Activated T-cell treated with anti-CD3 and anti-CD28 coated beads for 24 hours (primary cell): ENCODE measurements at regions not wholly inside any gene's neighbourhood (a gene's known extent, or its start where the extent isn't known, plus 50 kb on each side); places are given as distances from the start of the nearest gene placed in this dataset.
"Not testable (repeated sequence)": the region's sequence is repeated elsewhere in the genome, so short reads cannot be mapped to it uniquely, and the experiment has no call there.

Source experiments
- DNase-seq: peaks from one replicate; pipeline ENCODE4 v3.0.0-alpha.2; 2020; ENCODE audit warnings: low read depth

DNA sequence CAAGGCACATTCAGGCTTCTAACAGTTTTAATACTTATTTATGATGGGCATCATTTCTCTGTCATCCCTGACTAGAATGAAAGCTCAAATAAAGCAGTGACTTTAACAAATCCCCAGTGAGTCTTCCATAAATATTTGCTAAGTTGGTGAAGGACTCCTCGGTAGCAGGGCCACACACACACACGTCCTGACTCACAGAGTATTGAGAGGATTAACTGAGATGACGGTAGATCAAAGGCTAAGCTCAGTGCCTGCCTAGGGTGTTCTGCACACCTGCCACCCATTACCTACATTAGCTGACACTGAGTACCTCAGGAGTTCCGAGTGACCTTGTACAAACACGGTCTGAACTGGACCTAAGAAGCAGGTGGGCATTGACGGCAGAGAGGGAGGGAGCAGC, 197.3 kb upstream of the SFSWAP start:
- no peak for DNase-seq

DNA sequence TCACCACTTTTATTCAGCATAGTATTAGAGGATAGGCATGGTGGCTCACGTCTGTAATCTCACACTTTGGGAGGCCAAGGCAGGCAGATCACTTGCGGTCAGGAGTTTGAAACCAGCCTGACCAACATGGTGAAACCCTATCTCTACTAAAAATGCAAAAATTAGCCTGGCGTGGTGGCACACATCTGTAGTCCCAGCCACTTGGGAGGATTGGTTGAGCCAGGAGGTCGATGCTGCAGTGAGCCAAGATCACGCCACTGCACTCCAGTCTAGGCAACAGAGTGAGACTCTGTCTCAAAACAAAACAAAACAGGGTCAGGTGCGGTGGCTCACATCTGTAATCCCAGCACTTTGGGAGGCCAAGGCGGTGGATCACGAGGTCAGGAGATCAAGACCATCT, 190.3 kb upstream of the SFSWAP start:
- not testable (repeated sequence) for DNase-seq

DNA sequence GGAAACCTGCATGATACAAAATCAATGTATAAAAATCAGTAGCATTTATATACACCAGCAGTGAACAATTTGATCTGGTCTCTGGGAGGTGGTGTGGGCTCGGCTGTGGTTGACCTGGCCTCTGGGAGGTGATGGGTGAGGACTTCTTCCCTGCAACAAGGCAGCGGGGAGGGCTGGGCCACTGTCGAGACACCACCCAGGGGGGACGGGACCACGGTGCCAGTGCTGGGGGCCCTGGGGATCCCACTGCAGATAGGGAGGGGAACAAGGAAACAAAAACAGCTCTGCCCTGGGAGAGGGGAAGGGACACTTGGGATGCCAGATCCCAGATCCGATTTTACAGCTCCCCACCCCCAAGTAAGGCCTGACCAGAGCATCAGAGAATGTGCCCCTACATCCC, 189.6 kb upstream of the SFSWAP start:
- DNase-seq, result no peak

DNA sequence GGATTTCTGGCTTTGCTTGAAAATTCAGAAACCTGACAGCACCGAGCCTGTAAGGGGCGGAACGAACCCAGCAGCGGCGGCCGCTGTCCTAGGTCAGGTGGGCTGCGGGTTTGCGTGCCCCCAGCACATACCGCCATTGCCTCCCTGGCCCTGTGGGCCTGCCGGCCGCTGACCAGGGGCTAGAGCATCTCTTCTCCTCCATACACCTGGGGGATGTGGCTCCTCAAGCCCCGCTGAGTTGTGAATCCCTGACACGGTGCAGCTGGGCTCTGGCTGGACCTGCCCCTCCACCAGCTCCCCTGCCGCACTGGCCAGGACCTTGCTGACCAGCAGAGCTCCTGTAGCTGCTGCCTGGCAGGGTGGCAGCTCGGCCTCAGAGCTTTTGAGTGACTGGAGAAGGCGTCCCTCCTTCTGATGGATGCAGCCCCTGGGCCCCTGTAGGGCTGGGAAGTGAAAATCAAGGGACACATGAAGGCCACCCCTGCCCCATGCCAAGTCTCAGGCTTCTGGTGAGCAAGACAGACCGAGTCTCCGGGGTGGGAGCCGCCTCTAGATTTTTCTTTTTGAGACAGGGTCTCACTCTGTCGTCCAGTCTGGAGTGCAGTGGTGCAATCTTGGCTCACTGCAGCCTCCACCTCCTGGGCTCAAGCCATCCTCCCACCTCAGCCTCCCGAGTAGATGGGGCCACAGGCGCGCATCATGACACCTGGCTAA, 184.9 kb upstream of the SFSWAP start:
- DNase-seq, result no peak

- no peak for DNase-seq
Measured at GRCh38 chr12:131527092-131527491, 183.8 kb upstream of the SFSWAP start.

DNA sequence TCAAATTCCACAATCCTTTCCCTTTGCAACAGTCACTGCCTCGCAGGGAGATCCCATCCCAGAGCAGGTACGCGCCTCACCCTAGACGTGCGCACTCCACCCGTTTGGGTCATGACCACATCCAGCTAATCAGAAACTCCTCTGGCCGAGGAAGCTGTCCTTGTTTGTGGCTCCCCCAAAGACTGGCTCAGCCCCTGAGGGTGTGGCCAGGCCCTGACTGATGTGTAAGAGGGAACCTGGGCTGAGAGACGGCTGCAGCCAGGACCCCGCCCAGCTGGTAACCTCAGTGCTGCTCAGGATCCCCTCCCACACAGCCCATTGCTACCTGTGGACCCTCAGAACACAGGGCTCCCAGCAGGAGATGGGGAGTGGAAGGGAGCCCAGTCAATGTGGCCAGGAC, 183.2 kb upstream of the SFSWAP start:
- no peak for DNase-seq

DNA sequence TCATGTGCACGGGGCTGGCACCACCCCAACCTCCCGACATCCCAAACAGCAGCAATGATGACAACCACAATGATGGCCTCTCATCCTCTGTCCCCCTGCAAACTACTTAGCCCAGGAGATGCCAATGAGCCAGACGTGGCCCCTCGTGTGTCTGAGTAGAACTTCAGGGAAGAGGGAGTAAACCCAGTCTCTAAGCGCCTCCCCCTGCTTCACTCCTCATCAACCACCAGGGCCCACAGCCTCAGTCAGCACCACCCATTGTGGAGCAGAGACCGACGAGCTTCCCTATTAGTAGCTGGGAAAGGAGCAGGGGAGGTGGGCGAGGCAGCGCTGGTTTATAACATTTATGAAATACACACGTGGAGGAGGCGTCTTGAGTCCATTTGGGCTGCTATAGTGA, 182.7 kb upstream of the SFSWAP start:
- DNase-seq, result no peak

DNA sequence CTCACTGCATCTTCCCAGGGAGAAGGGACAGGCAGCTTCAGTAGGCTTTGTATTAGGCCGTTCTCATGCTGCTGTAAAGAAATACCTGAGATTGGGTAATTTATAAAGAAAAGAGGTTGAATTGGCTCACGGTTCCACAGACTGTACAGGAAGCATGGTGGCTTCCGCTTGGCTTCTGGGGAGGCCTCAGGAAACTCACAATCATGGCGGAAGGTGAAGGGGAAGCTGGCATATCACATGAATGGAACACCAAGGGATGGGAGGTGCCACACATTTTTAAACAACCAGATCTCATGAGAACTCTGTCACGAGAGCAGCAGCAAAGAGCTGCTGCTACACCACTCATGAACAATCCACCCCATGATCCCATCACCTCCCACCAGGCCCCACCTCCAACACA, 182.2 kb upstream of the SFSWAP start:
- DNase-seq, result no peak

GRCh38 chr12:131529196-131530040, 181.5 kb upstream of the SFSWAP start:
- DNase-seq, result no peak

DNA sequence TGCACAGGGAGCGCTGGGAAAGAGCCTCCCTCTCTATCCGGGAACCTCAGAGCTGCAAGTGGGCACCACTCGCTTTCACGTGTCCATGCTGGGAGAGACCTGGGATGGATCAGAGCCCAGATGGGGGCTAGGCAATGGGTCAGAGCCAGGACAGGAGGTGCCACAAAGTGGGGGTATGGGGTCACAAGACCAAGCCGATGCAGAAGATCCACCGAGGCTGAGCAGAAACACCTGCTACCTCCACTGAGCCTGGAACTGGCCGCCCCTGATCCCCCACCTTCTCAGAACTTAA, 180.9 kb upstream of the SFSWAP start:
- no peak for DNase-seq

- DNase-seq, result no peak
Measured at GRCh38 chr12:131530422-131530821, 180.5 kb upstream of the SFSWAP start.

- no peak for DNase-seq
Measured at GRCh38 chr12:131533139-131533538, 177.8 kb upstream of the SFSWAP start.

- no peak for DNase-seq
Measured at GRCh38 chr12:131535779-131536178, 175.1 kb upstream of the SFSWAP start.

GRCh38 chr12:131536337-131536736, 174.6 kb upstream of the SFSWAP start:
- peak; percentile 4 for DNase-seq

GRCh38 chr12:131536766-131537165, 174.1 kb upstream of the SFSWAP start:
- DNase-seq, result no peak

- no peak for DNase-seq
Measured at GRCh38 chr12:131537267-131537958, 173.5 kb upstream of the SFSWAP start.

GRCh38 chr12:131539381-131539780, 171.5 kb upstream of the SFSWAP start:
- DNase-seq, result no peak

DNA sequence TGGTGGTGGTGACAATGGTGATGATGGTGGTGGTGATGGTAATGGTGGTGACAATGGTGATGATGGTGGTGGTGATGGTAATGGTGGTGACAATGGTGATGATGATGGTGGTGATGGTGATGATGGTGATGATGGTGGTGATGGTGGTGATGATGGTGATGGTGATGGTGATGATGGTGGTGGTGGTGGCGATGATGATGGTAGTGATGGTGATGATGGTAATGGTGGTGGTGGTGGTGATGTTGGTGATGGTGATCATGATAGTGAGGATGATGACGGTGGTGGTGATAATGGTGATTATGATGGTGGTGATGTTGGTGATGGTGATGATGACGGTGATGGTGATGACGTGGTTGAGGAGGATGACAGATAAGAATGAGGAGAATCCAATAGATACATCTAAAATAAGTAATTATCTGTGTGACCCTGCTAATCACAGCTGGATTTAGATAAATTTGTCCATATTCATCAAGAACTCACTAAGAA, 170.7 kb upstream of the SFSWAP start:
- DNase-seq, result no peak

GRCh38 chr12:131541512-131541911, 169.4 kb upstream of the SFSWAP start:
- not testable (repeated sequence) for DNase-seq

DNA sequence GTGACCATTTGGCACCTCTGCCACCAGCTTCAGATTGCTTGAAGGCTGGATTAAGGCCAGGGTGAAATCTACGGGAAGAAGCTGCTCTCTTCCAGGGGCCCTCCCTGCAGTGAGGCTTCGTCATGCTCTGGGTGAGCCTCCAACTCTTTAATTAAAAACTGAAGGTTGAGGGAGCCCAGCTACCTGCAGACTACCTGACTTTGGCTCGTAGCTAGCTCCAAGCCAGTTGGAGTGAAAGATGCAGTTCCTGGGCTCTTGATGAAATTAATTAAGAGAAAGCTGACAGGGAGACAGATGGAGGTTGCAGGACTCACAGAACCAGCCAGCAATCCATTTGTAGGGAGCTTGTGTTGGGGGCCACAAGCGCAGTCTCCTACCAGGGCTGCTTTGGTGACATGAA, 168.5 kb upstream of the SFSWAP start:
- DNase-seq, result no peak

DNA sequence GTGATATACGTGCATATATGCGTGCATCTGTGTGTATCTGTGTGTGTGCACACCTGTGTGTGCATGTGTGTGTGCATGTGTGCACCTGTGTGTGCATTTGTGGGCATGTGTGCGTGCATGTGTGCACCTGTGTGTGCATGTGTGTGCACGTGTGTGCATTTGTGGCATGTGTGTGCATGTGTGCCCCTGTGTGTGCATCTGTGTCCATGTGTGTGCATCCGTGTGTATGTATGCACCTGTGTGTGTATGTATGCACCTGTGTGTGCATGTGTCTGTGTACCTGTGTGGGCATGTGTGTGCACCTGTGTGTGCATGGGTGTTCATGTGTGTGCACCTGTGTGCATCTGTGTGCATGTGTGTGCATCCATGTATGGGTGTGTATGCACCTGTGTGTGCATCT, 167.8 kb upstream of the SFSWAP start:
- DNase-seq, result no peak

DNA sequence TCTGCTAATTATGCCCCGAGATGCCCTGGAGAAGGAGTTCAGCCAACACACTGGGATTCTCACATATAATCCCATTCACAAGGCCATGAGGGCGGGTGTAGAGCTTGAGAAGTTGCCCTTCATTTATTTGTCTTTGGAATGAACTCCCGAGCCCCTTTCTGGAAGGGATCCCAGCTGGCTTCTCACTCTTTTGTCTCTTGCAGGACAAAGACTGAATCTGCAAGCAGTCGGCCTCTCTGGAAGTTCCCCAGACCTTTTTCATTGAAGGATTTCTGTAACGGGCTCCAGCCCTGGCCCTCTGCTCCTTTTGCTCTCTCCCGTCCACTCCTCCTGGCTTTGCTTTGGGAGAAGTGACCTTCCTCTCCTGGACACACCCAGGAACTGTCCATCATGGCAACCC, 163.3 kb upstream of the SFSWAP start:
- DNase-seq, result no peak

GRCh38 chr12:131550121-131550520, 160.8 kb upstream of the SFSWAP start:
- DNase-seq, result no peak
